ENCODE measurements at regions not wholly inside any gene's neighbourhood (a gene's known extent, or its start where the extent isn't known, plus 50 kb on each side); places are given as distances from the start of the nearest gene placed in this dataset.

- H3K4me3 Mint-ChIP-seq: no peak overlapping the region
- no peaks in the 10 kb centered on the region for H3K36me3 Mint-ChIP-seq
- DNase-seq (ENCODE audit: low spot score in 2 of 2): no peak
- peaks cover 9% of the 10 kb centered on the region for H3K9me3 Mint-ChIP-seq
- no peaks in the 10 kb centered on the region for H3K4me1 Mint-ChIP-seq
- no peak overlapping the region for H3K27ac Mint-ChIP-seq
- ATAC-seq (ENCODE audit: low read depth): no peak
- no peaks in the 10 kb centered on the region for H3K27me3 Mint-ChIP-seq
Measured at GRCh38 chr15:98382139-98382538, 266.2 kb upstream of the IGF1R start.

- Mint-ChIP-seq H3K4me3 (no peak overlapping the region), H3K27me3 (no peaks in the 10 kb centered on the region), H3K27ac (no peak overlapping the region), H3K9me3 (peaks cover 7% of the 10 kb centered on the region), H3K36me3 (no peaks in the 10 kb centered on the region), H3K4me1 (no peaks in the 10 kb centered on the region)
- DNase-seq (ENCODE audit: low spot score in 2 of 2): no peak
- no peak for ATAC-seq (ENCODE audit: low read depth)
Measured at GRCh38 chr15:98383571-98383970, 264.8 kb upstream of the IGF1R start.

GRCh38 chr15:98384328-98385029 is 263.9 kb upstream of the IGF1R start:
- peaks cover 2% of the 10 kb centered on the region for H3K9me3 Mint-ChIP-seq
- H3K27ac Mint-ChIP-seq: no peak overlapping the region
- H3K27me3 Mint-ChIP-seq: no peaks in the 10 kb centered on the region
- no peak overlapping the region for H3K4me3 Mint-ChIP-seq
- ATAC-seq (ENCODE audit: low read depth) (no peak), DNase-seq (ENCODE audit: low spot score in 2 of 2) (no peak)
- no peaks in the 10 kb centered on the region for H3K36me3 Mint-ChIP-seq
- H3K4me1 Mint-ChIP-seq: no peaks in the 10 kb centered on the region

- H3K4me3 Mint-ChIP-seq: no peak overlapping the region
- H3K27ac Mint-ChIP-seq: no peak overlapping the region
- H3K9me3 Mint-ChIP-seq: peaks cover 1% of the 10 kb centered on the region
- H3K27me3 Mint-ChIP-seq: no peaks in the 10 kb centered on the region
- H3K36me3 Mint-ChIP-seq: no peaks in the 10 kb centered on the region
- DNase-seq (ENCODE audit: low spot score in 2 of 2) (no peak), ATAC-seq (ENCODE audit: low read depth) (no peak)
- no peaks in the 10 kb centered on the region for H3K4me1 Mint-ChIP-seq
Measured at GRCh38 chr15:98385752-98386381, 262.5 kb upstream of the IGF1R start.

GRCh38 chr15:98386561-98386960 is 261.8 kb upstream of the IGF1R start:
- H3K9me3 Mint-ChIP-seq: no peaks in the 10 kb centered on the region
- ATAC-seq (ENCODE audit: low read depth): no peak
- H3K4me1 Mint-ChIP-seq: no peaks in the 10 kb centered on the region
- no peaks in the 10 kb centered on the region for H3K36me3 Mint-ChIP-seq
- no peak for DNase-seq (ENCODE audit: low spot score in 2 of 2)
- H3K27ac Mint-ChIP-seq: no peak overlapping the region
- H3K4me3 Mint-ChIP-seq: no peak overlapping the region
- no peaks in the 10 kb centered on the region for H3K27me3 Mint-ChIP-seq

GRCh38 chr15:98387866-98388265 is 260.5 kb upstream of the IGF1R start:
- H3K27me3 Mint-ChIP-seq: no peaks in the 10 kb centered on the region
- H3K27ac Mint-ChIP-seq: no peak overlapping the region
- ATAC-seq (ENCODE audit: low read depth): no peak
- no peak for DNase-seq (ENCODE audit: low spot score in 2 of 2)
- H3K4me3 Mint-ChIP-seq: no peak overlapping the region
- no peaks in the 10 kb centered on the region for H3K4me1 Mint-ChIP-seq
- H3K9me3 Mint-ChIP-seq: no peaks in the 10 kb centered on the region
- H3K36me3 Mint-ChIP-seq: no peaks in the 10 kb centered on the region

- no peak for ATAC-seq (ENCODE audit: low read depth)
- no peaks in the 10 kb centered on the region for H3K4me1 Mint-ChIP-seq
- no peak overlapping the region for H3K4me3 Mint-ChIP-seq
- no peaks in the 10 kb centered on the region for H3K27me3 Mint-ChIP-seq
- no peak overlapping the region for H3K27ac Mint-ChIP-seq
- DNase-seq (ENCODE audit: low spot score in 2 of 2): no peak
- no peaks in the 10 kb centered on the region for H3K9me3 Mint-ChIP-seq
- no peaks in the 10 kb centered on the region for H3K36me3 Mint-ChIP-seq
Measured at GRCh38 chr15:98390946-98391530, 257.3 kb upstream of the IGF1R start.

GRCh38 chr15:98391568-98391967 is 256.8 kb upstream of the IGF1R start:
- Mint-ChIP-seq H3K36me3 (no peaks in the 10 kb centered on the region), H3K27ac (no peak overlapping the region), H3K27me3 (no peaks in the 10 kb centered on the region), H3K9me3 (no peaks in the 10 kb centered on the region), H3K4me3 (no peak overlapping the region), H3K4me1 (no peaks in the 10 kb centered on the region)
- no peak for ATAC-seq (ENCODE audit: low read depth)
- no peak for DNase-seq (ENCODE audit: low spot score in 2 of 2)

GRCh38 chr15:98393471-98393870 is 254.9 kb upstream of the IGF1R start:
- no peaks in the 10 kb centered on the region for H3K9me3 Mint-ChIP-seq
- no peaks in the 10 kb centered on the region for H3K27me3 Mint-ChIP-seq
- no peak for ATAC-seq (ENCODE audit: low read depth)
- no peak for DNase-seq (ENCODE audit: low spot score in 2 of 2)
- H3K4me1 Mint-ChIP-seq: no peaks in the 10 kb centered on the region
- H3K36me3 Mint-ChIP-seq: no peaks in the 10 kb centered on the region
- H3K4me3 Mint-ChIP-seq: no peak overlapping the region
- H3K27ac Mint-ChIP-seq: no peak overlapping the region

GRCh38 chr15:98394546-98394945 is 253.8 kb upstream of the IGF1R start:
- Mint-ChIP-seq H3K4me3 (no peak overlapping the region), H3K27me3 (no peaks in the 10 kb centered on the region), H3K4me1 (no peaks in the 10 kb centered on the region), H3K27ac (no peak overlapping the region), H3K9me3 (no peaks in the 10 kb centered on the region), H3K36me3 (no peaks in the 10 kb centered on the region)
- DNase-seq (ENCODE audit: low spot score in 2 of 2) (no peak), ATAC-seq (ENCODE audit: low read depth) (no peak)

GRCh38 chr15:98395974-98396610 is 252.2 kb upstream of the IGF1R start:
- H3K4me1 Mint-ChIP-seq: no peaks in the 10 kb centered on the region
- H3K36me3 Mint-ChIP-seq: no peaks in the 10 kb centered on the region
- ATAC-seq (ENCODE audit: low read depth) (no peak), DNase-seq (ENCODE audit: low spot score in 2 of 2) (no peak)
- no peaks in the 10 kb centered on the region for H3K9me3 Mint-ChIP-seq
- no peak overlapping the region for H3K27ac Mint-ChIP-seq
- H3K4me3 Mint-ChIP-seq: no peak overlapping the region
- H3K27me3 Mint-ChIP-seq: no peaks in the 10 kb centered on the region

GRCh38 chr15:98397419-98397818 is 250.9 kb upstream of the IGF1R start:
- no peaks in the 10 kb centered on the region for H3K9me3 Mint-ChIP-seq
- no peaks in the 10 kb centered on the region for H3K36me3 Mint-ChIP-seq
- no peaks in the 10 kb centered on the region for H3K27me3 Mint-ChIP-seq
- no peak overlapping the region for H3K4me3 Mint-ChIP-seq
- DNase-seq (ENCODE audit: low spot score in 2 of 2): no peak
- no peaks in the 10 kb centered on the region for H3K4me1 Mint-ChIP-seq
- ATAC-seq (ENCODE audit: low read depth): no peak
- no peak overlapping the region for H3K27ac Mint-ChIP-seq

- H3K9me3 Mint-ChIP-seq: no peaks in the 10 kb centered on the region
- no peak overlapping the region for H3K27ac Mint-ChIP-seq
- H3K4me3 Mint-ChIP-seq: no peak overlapping the region
- no peaks in the 10 kb centered on the region for H3K4me1 Mint-ChIP-seq
- no peak for DNase-seq (ENCODE audit: low spot score in 2 of 2)
- H3K36me3 Mint-ChIP-seq: no peaks in the 10 kb centered on the region
- H3K27me3 Mint-ChIP-seq: no peaks in the 10 kb centered on the region
- no peak for ATAC-seq (ENCODE audit: low read depth)
Measured at GRCh38 chr15:98398056-98398455, 250.3 kb upstream of the IGF1R start.

- ATAC-seq (ENCODE audit: low read depth) (no peak), DNase-seq (ENCODE audit: low spot score in 2 of 2) (no peak)
- Mint-ChIP-seq H3K4me3 (no peak overlapping the region), H3K36me3 (no peaks in the 10 kb centered on the region), H3K27ac (no peak overlapping the region), H3K4me1 (no peaks in the 10 kb centered on the region), H3K27me3 (no peaks in the 10 kb centered on the region), H3K9me3 (no peaks in the 10 kb centered on the region)
Measured at GRCh38 chr15:98398886-98399285, 249.5 kb upstream of the IGF1R start.

Measured in memory B cell (primary cell).